GM12874 (cell line): ENCODE measurements at regions not wholly inside any gene's neighbourhood (a gene's known extent, or its start where the extent isn't known, plus 50 kb on each side); places are given as distances from the start of the nearest gene placed in this dataset.

ENCODE experiments used
- CTCF ChIP-seq: IDR thresholded peaks from 2 replicates; pipeline ENCODE4 v1.5.1; 2011; ENCODE audit warnings: low read depth, mild to moderate bottlenecking, control low read depth, low read length, moderate library complexity; ENCODE audit not compliant: insufficient read depth

GRCh38 chr15:70539912-70540530, 223.3 kb downstream of the UACA start:
- TF ChIP-seq CTCF: no peak

DNA sequence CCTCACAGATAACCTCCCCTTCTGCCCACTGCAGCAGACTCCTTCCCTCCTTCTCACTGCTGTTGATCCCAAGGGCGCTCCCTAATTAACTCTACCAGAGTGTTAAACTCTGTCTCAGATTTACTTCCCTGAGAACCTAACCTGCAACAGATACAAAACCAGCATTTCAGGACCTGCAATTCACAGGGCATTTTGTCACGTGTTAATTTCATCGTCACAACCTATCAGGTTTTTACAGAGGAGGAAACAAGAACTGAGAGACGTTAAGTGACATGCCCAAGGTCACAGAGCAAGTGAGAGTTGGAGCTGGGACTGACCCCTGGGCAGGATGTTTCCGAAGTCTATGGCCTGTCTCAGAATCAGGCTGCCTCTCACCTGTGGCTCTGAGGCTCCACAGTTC, 223.9 kb downstream of the UACA start:
- TF ChIP-seq CTCF: no peak

- TF ChIP-seq CTCF: no peak
These were observed 225.1 kb downstream of the UACA start for GRCh38 chr15:70538278-70538677.

DNA sequence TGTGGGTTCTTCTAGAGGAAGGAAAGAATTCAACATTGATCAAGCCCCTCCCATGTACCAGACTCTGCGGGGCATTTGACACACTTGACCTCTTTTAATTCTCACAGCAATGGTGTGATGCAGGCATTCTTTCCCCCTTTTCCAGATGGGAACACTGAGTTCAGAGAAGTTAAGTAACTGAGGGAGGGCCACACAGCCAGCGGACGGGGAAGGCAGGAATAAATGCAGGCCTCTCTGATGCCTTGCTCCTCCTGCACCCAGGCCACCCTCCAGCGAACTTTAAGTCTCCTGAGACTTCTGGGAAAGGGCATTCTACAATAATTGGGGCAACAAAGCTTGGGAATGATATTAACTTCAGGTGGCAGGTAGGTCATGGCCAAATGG, 227.4 kb downstream of the UACA start:
- TF ChIP-seq CTCF: no peak

DNA sequence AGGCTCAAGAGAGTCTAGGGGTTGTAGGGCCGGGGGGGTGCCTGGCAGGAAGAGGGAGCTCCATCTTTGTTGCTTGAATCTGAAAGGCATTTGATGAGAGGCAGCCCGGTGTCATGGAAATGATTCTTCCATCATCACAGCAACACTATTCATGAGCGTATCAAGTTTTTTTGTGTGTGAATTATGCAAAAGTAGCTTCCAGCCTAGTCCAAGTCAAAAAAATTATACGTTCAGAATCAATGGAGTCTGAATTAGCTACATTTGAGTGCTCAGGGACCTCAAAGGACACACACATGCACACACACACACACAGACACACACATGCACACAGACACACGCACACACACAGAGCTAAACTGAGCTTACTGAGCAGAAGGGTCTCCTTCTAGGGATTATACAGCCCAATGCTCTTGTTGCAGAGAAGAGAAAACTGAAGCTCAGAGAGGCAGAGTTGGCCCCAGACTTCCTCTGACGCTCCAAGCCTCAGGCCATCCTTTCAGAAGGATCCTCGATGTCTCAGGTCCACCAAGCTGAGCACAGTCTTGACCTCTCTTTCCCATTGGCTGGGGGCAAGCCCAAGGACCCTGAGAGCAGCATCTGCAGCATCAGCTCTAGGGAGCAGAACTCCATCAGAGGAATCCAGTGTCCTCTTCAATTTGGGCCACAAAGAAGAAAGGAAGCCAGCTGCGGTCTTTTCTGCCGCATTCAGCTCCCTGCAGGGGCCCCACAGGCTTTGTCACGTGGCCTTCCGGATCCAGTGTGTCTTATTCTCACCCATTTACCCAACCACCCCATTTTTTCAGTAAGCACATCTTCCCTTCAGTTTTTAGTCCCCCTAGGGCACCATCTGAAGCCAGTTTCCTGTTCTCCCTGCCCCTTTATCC, 228.0 kb downstream of the UACA start:
- TF ChIP-seq CTCF: no peak

DNA sequence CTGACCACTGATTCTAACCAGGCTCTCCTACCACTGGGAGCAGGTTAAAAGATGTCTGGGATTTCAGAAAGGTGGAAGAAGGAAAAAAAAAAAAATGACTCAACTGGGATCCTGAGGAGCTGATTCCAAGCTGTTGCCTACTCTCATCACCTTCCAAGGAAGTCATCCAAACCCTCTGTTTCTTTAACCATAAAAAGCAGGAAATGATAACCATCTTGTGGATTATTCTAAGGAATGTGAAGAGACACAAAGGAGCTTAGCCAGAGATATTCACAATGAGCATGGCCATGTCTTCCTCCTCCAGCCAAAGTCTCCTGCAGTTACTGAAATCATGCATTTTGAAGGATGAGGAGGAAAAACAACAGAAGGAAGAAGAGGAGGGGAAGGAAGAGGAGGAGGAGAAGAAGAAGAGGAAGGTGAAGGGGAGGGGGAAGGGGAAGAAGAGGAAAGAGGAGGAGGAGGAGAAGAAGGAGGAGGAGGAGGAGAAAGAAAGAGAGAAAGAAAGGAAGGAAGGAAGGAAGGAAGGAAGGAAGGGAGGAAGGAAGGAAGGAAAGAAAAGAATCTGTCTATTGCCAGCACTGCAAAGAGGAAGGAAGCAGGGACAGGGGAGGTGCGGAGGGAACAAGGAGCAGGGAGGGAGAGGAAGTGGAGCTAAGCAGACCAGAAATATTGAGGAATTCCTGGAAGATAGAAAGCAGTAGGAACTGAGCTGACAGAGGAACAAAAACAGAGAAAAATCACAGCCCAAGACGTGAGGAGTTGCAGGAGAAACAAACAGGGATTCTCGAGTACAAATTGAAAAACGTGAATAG, 229.2 kb downstream of the UACA start:
- no peak for TF ChIP-seq CTCF

DNA sequence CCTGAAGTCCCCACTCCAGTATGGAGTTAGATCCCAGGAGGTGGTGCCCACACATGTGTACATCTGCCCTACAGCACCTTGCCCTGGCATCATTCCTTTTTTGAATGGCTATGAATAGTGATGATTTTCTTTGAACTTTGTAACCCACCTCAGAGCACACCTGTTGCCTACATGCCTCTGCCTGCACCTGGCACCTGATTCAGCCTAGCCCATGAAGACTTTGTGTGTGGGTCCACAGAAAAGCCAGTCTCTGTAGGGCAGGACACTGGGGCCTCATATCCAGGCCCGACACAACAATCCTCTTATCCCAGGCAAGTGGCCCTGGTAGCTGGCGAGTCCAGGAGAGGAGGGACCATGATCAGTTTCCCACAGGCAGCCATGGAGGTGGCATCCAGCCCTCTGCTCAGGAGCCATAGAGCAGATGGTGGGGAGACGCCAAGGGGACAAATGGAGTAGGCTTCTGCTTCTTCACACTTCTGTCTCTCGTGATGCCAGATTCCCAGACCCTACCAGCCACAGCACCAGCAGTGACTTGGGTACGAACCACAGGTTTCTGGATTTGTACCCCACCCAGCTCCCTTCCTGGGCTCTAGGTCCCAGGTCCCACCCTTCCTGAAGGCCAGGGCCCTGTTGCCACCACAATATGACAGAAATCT, 230.7 kb downstream of the UACA start:
- TF ChIP-seq CTCF: no peak
